Lower leg skin (tissue), 4 donors: ENCODE measurements at regions not wholly inside any gene's neighbourhood (a gene's known extent, or its start where the extent isn't known, plus 50 kb on each side); places are given as distances from the start of the nearest gene placed in this dataset.

Source experiments
- DNase-seq, 2 donors: peaks; one replicate each; pipeline ENCODE4 v3.0.0-alpha.2; 2019; ENCODE audit warnings: low spot score in 2 of 2
- H3K4me3 ChIP-seq: fragments of 200-600 bp; sonication (generic); 2 replicates; pipeline ENCODE4 v1.5.1; 2017; ENCODE audit warnings: mild to moderate bottlenecking, low read depth; ENCODE audit not compliant: poor library complexity, severe bottlenecking
- CTCF ChIP-seq, 3 donors: fragments of 450-650 bp; IDR thresholded peaks; one replicate each; pipeline ENCODE4 v1.5.1; 2016; ENCODE audit warnings: antibody characterized with exemption in 3 of 3, mild to moderate bottlenecking in 3 of 3, moderate library complexity in 2 of 3
- POLR2A ChIP-seq, 2 donors: fragments of 450-650 bp; IDR thresholded peaks; one replicate each; pipeline ENCODE4 v1.6.1; 2016 to 2017; ENCODE audit warnings: antibody characterized with exemption in 2 of 2, mild to moderate bottlenecking in 1 of 2, moderate library complexity in 1 of 2
- WGBS, 2 donors: methylation state at CpG; one replicate each; pipeline ENCODE4 v1.1.5; 2018; 5-methylcytosine and 5-hydroxymethylcytosine counted together
- intact Hi-C: fragments of 100-400 bp; cut with DNase I; formaldehyde crosslinking; loops from one replicate; pipeline ENCODE4 v1.15.0; 2023; ENCODE audit warnings: low total_unique reads

DNA sequence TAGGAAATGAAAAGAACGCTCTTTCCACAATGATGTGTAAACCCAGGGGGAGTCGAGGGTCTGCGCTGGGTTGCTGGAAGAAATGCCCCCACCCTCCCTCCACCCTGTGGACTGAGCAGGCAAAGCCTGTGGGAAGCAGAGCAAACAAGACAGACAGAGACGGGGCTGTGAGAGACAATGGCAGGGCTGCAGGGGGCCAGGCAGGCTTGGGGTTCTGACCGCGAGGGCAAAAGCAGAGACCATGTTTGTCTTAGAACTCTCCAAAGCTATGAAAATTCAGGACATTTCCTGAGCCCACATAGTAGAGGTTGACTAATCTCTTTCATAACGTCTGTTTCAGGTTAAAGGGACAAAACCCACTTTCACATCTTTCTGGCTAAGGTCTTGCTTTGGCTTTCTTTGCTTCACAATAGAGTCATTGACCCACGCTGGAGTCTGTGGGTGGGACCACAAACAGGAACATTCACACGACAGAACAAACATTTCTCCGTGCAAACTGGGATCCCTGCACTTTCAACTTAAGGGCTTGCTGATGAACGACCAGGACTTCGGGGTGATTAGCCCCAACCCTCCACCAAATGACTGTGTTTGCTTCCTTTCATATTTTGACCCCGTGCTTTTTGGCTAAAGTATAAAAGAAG lies 156.0 kb upstream of the TPM1 start:
- intact Hi-C loops = no loop called here
- WGBS, 2 donors = 49 to 55% methylated on average over 13 of the region's 13 CpGs
- no peak overlapping the region for H3K4me3 ChIP-seq
- TF ChIP-seq CTCF (IDR thresholded peaks at IDR 0.05) = no peak
- no peak for TF ChIP-seq POLR2A (IDR thresholded peaks at IDR 0.05)
- no peak for DNase-seq

GRCh38 chr15:62887113-62887570 lies 155.4 kb upstream of the TPM1 start:
- intact Hi-C loops = no loop called here
- no peak overlapping the region for H3K4me3 ChIP-seq
- no peak for DNase-seq
- TF ChIP-seq CTCF (IDR thresholded peaks at IDR 0.05) (no peak), POLR2A (IDR thresholded peaks at IDR 0.05) (no peak)
- WGBS, 2 donors = 44 to 57% methylated on average over 7 of the region's 7 CpGs

- intact Hi-C loops = no loop called here
- WGBS, 2 donors = 87 to 88% methylated on average over 3 of the region's 3 CpGs
- H3K4me3 ChIP-seq = no peak overlapping the region
- no peak for DNase-seq
- TF ChIP-seq POLR2A (IDR thresholded peaks at IDR 0.05) = no peak
- TF ChIP-seq CTCF (IDR thresholded peaks at IDR 0.05) = no peak
Observed at GRCh38 chr15:62888623-62889022, 153.9 kb upstream of the TPM1 start.

DNA sequence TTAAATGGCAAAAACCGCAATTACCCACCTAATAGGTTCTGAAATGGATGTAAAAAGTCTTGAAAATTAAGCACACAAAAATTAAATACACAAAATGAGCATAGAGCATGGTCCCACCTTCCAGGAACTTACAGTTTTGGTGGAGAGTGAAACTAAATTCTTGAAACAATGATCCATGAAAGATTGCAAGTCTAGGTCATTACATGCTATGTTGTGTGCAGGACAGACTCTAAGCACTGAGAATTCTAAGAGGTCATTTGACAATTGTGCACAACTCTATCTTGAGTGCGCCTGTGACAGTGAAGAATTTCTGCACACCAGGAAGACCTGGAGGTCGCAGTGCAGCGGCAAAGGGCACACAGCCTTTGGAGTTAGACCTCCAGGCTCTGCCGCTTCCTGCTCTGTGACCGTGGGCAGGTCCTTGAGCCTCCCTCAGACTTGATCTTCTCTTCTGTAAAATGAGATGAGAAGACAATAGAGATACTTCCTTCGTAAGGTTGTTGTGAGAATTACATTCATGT lies 153.3 kb upstream of the TPM1 start:
- TF ChIP-seq POLR2A (IDR thresholded peaks at IDR 0.05) (no peak), CTCF (IDR thresholded peaks at IDR 0.05) (no peak)
- intact Hi-C loops = no loop called here
- WGBS, 2 donors = 94 to 96% methylated on average over 7 of the region's 7 CpGs
- DNase-seq = no peak
- no peak overlapping the region for H3K4me3 ChIP-seq

DNA sequence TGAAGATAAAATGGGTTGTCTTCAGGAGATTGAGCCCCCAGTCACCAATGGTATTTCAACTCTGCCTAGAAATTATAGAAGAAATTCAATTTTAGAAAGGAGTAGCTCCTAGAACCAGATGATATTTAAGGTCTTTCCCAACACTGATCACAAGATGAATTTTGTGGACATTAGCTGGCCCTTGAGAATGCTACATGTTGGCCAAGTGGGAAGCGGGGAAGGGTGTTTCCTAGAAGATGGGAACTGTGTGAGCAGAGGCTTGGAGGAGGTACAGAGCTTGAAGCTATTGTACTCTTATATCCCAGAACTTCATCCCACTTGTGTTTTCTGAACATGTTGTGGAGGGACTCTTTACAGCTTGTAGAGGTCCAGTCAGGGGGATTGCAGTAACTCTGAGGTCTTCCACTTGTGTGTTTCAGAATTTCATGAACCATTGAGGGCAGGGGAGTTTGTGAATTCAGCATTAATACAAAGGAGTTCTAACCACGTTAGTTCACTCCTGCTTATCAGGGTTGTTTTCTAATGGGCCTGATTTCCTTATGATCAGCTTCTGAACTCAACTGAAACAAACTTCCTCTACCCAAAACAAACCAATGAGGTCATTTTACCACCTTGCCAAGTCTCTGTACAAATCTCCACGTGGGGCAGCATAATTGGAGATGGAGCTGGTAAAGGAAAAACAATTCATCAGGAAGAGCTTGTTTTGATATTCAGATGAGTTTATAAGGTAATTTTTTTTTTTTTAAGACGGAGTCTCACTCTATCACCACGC lies 152.6 kb upstream of the TPM1 start:
- peak in 1 of 2 donors; percentile 64 for DNase-seq
- no peak for TF ChIP-seq POLR2A (IDR thresholded peaks at IDR 0.05)
- no peak for TF ChIP-seq CTCF (IDR thresholded peaks at IDR 0.05)
- no peak overlapping the region for H3K4me3 ChIP-seq
- 48 to 54% methylated on average over 5 of the region's 5 CpGs for WGBS, 2 donors
- intact Hi-C loops = no loop called here
